GM19438 (cell line): ENCODE measurements at regions not wholly inside any gene's neighbourhood (a gene's known extent, or its start where the extent isn't known, plus 50 kb on each side); places are given as distances from the start of the nearest gene placed in this dataset.
"Not testable (repeated sequence)": the region's sequence is repeated elsewhere in the genome, so short reads cannot be mapped to it uniquely, and the experiment has no call there.

ENCODE experiments used
- ATAC-seq: cut with Tn5 transposase; IDR thresholded peaks from one replicate; pipeline ENCODE4 v1.9.1; 2021; ENCODE audit warnings: low read depth; ENCODE audit not compliant: unreplicated experiment

DNA sequence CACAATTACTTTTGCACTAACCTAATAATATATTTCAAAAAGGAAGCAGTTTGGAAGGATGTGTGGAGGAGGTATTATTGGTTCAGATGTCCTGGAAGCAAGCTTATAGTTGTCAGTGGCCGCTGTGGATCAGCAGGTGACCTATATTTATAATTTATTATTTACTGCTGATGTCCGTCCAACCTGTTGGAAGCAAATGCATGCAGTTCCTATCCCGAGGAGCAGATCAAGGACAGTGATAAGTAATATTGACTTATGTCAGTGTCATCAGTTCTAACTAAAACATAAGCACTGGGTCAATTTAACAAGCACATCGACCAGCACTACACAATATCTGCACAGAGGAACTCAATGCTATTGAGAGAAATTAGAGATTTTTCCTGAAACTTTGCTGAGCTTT lies 270.1 kb downstream of the BRINP2 start:
- no peak for ATAC-seq

DNA sequence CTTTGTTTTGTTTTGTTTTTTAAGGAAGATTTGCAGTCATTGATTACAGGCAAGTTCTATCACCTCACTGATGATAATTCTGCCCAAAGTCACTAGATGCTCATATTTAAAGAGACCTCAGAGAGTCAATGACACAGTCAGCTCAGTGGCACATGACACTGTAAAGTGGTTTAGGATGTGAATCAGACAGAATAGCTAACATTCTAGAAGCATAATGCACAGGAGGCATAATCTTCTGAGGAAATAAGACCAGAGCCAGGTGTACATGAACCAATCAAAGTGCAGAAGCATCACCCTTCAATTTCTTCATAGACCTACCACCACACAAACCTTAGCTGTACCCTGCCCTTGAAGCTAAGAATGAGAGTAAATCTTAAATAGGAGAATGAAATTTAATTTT lies 268.5 kb downstream of the BRINP2 start:
- no peak for ATAC-seq

DNA sequence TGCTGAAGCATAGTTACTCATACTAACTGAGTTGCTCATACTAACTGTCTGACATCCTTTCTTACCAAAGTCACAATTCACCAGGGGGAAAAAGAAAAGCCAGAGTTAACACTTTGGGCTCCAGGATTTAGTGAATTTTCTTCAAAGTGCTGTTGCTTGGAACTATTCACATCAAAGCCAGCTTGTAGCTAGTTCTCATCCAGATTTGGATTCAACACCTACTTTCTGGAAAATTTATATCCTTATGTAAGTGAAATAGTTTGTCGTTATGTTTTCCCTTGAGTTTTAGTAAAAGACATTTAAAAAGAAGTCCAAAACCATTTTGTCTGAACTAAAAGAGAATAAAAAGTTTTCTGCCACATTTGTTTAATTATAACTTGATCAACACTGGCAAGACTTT lies 264.6 kb downstream of the BRINP2 start:
- no peak for ATAC-seq

DNA sequence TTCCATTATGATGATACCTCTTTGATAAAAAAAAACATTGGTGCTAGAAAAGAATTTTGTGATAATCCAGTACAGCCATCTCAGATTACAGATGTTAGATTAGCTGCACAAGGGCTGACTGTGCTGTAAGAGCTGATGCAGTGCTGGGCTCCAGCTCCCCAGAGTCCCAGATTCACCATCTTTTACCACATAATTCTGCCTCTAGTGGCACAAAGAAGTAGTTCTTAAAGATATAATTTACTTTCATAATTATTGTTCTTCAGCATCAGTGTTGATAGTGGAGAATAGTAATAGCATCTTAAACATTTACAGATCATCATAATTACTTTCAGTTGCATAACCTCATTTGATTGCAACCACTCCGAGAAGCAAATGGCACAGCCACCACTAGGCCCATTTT lies 262.1 kb downstream of the BRINP2 start:
- no peak for ATAC-seq

DNA sequence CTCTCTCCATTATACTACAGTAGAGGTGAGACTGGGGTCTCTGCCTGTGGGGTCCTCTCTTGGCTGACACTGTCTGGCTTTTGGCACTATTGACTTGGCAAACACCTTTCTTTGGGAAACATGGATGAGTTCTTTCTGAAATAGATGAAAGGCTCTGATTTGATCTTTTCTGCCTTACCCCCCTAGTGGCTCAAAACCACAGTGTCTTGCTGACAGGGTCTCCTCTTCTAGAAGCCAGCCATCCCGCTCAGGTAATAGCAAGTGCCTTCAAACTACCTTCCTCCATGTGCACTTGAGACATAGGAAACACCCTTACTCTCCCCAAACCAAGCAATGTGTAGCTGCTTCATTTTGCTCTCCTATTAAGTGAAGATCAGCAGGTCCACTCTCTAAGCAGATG lies 260.4 kb downstream of the BRINP2 start:
- no peak for ATAC-seq

DNA sequence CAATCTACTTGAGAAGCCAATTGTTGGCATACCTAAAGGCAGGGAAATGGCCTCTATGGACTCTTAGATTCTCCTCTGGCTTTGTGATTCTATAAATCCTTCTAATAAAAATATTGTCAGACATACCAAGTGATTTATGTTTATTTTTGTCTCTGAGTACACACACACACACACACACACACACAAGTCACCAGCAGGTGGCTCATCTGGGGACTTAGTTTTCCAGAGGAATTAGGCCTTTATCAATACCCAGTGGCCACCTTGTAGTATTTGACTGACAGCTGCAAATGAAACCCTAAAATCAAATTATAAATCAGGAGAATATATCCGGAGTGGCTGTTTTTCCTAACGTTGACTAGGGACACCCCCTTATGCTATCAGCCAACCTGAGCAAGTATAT lies 258.5 kb downstream of the BRINP2 start:
- no peak for ATAC-seq

DNA sequence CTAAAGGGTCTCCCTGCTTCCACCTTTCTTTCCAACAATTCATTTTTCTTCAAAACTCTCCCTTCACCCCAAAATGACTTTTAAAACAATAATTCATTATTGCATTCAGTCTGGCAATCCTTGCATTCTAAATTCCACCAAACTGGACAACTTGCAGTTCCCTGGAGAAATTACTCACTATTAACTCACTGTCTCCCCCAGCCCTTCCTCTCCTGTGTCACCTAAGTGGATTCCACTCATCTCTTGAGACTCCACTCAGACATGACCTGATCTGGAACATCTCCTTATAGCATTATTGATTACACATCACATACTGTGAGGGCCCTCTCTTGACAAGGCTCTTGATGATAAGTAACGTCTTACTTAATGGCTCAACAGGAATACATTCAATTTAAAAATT lies 257.1 kb downstream of the BRINP2 start:
- no peak for ATAC-seq

DNA sequence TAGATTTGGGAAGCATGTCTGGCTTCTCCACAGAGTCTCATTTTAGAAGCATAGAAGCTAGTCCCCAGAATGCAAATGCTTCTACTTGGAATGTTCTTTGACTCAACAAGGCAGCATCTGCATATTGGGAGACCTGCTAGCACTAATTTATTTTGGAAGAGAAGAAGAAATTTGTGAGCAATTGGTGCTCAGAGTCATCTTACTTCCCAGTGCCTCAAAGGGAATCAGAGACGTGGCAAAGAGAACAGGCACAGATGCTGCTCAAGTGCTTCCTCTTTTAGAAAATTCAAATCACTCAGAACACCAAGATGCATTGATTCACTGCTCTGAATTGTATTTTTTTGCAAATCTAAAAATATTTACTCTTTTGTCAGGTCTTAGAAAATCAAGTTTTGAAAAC lies 255.7 kb downstream of the BRINP2 start:
- no peak for ATAC-seq

DNA sequence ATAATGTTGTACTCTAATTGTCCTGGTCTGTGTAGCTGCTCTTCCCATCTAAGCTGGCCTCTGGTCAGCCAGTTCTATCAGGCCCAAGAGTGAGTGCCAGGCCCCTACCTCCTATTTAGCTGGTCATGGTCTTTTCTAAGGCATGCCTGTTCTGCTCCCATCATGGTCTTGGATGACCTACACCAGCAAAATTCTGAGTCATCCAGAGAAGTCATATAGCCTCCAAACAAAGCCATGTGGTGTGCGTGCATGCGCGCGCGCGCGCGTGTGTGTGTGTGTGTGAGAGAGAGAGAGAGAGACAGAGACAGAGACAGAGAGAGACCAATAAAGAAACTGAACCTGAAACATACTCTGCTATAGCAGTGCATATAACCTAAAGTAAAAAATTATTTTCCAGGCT lies 254.4 kb downstream of the BRINP2 start:
- ATAC-seq = no peak

DNA sequence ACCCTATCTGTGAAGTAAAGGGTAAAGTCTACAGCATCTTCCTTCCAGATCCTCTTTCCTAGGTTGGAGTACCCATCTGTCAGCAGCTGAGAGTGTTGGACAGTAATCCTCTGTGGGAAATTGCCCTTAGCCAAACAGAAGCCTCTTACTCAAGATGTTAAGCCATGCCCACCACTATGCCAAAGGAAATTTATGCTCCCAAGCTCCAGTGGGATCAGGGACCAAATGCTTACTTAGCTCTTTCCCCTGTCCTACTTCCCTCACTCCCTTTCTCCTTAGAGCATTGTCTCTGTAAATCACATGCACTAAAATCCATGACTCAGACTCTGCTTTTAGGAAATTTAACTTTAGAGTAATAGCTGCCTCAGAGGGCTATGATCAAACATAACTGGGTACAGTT lies 254.0 kb downstream of the BRINP2 start:
- ATAC-seq = no peak

DNA sequence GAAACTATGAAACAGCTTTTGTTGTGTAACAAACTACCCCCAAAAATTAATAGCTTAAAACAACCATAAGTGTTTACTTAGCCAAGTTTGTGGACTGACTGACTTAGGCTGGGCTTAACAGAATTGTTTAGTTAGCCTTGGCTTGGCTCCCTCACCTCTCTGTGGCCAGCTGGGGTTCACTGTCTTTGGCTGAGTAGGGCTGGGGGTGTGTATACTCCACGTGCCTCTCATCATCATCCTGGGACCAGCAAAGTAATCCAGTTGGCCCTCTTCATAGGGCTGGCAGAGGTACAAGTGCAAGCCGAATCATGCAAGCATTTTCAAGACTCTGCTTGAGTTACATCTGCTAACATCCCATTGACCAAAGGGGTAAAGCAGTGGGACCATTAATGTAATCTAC lies 252.3 kb downstream of the BRINP2 start:
- no peak for ATAC-seq

DNA sequence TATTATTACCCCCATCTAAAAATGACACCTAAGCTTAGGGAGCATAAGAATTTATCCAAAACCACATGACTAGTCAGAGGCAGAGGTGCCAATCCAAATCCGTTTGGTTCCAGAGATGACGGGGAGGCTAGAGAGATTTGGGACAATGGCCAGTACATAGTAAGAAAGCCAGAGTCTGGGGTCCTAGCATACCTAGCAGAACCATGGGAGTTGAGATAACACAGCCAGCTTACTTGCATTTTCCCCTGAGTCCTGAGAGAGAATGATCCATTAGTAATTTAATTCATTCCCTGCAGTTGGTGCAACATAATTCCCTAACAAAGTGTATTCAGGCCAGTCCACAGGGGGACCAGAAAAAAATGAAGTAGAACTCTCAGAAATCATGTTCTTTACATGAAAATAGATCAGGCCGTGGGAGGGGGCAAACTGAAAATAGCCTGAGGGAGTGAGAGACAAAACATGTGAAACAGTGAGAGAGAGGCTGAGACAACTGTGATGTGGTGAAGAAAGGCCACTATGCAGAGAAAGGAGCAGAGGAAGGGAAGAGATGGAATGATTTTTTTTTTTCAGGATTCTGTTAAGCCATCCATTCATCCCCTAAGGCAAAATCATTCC lies 243.3 kb downstream of the BRINP2 start:
- ATAC-seq = no peak

DNA sequence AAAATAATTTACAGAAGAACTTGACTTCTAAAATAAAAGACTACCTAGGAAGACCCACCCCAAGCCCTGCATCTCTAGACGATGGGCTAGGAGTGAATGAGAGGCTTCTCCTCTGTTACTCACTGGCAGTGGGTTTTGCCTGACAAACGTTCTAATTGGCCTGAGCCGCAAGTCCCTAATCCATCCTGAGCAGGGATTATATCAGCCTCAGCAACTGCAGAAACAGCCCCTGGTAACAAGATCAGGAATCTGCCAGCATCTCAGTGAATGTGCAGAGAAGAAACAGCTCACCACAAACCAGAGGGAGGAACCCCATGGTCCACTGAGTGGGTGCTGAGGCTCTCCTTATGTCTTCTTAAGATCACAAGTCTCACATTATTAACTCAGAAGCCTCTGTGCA lies 240.6 kb downstream of the BRINP2 start:
- no peak for ATAC-seq

DNA sequence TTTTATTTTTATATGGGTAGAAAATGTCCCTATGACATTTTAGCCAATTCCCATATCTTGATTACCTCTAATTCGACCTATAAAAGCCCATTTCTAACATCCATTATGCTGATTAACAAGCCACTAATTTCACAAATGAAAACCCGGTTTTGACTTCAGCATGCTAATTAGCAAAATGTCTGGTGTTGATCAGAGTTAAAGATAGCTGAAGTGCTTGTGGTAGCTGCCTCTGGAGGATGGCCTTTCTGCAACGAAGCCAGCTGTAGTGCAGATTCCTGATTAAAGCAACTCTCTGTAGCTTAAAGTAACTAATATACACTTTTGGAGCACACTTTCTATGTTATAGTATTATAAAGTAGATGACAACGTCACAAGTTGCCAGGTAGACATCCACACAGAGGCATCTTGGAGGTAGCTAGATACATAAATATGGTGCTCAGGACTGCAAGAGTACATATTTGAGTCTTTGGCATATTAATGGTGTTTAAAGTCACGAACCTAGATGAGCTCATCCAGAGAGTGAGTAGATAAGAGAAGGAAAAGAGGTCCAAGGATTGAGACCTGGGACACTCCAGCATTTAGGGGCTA lies 239.5 kb downstream of the BRINP2 start:
- ATAC-seq = no peak

DNA sequence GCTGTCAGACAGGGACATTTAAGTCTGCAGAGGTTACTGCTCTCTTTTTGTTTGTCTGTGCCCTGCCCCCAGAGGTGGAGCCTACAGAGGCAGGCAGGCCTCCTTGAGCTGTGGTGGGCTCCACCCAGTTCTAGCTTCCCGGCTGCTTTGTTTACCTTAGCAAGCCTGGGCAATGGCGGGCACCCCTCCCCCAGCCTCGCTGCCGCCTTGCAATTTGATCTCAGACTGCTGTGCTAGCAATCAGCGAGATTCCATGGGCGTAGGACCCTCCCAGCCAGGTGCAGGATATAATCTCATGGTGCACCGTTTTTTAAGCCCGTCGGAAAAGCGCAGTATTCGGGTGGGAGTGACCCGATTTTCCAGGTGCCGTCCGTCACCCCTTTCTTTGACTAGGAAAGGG lies 235.6 kb downstream of the BRINP2 start:
- ATAC-seq = not testable (repeated sequence)

DNA sequence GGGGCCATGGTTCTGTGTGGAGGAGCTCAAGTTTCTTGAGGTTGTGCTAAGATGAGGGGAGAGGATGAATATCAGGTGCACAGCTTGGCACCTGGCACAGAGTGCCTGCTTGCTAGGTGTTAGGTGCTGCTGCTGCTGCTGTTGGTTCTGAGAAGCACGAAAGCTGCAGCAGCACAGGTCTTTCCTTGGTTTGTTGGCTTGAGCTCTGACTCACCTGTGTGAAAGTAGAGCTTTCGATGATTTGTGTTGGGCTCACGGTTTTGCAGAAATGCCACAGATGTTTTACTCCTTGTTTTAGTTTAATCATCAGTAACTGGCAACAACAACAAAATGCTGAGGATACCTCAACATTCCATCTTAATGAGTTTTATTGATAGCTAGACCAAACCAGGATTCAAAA lies 221.6 kb downstream of the BRINP2 start:
- no peak for ATAC-seq

DNA sequence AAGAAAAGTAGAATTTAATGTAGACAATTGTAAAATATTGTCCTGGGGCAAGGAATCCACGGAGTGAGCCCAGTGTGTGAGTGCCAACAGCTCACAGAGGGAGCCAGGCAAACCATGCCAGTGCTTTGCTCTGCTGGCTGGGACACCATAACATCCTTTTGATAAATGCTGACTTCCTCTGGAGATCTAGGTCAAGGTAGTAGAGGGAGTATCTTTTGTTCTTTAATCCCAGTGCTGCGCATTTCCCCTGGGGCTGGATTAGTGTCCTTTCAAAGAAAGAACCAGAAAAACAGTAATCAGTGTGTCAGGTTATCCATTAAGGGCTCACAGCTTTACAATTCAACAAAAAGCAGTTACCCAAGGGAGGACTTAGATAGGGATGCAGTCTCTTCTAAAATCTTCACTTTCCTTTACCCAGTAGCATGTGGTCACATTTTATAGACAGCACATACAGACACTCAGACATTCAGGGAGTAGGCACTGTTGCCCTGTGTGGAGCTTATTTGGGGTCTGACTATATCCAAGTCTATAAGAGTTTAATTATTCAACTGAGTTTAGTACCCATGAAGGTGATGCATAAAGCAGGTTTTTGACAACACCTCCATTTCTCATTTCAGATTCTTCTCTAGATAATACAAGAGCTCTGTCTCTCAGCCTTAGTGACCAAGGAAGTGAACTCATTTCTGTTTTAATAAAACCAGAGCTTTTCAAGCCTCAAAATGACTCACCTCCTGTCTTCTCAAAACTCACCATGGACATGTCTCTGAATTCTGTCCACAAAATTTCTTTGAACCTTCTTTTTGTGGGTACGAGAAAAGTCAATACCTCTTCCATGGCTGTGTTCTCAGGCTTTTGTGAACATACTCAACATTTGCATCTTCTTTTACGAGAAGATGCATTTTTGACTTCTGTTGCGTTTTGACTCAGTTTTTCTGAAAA lies 215.3 kb downstream of the BRINP2 start:
- no peak for ATAC-seq

DNA sequence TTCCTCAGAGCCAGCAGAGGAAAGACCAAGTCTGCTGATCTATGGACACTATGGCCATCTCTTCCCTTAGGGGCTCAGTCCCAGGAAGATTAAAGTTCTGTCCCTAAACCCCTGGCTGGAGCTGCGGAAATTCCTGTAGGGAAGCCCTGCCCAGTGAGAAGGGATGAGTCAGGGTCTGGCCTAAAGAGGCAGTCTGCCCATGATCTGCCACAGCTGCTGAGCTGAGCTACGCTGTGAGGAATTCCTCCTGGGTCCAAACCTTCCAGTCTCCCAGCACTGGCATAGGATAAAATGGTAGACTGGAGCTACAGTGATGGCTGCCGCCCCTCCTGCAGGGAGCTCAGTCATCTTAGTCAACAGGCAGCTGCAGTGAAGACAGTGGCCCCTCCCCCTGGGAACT lies 213.7 kb downstream of the BRINP2 start:
- no peak for ATAC-seq

DNA sequence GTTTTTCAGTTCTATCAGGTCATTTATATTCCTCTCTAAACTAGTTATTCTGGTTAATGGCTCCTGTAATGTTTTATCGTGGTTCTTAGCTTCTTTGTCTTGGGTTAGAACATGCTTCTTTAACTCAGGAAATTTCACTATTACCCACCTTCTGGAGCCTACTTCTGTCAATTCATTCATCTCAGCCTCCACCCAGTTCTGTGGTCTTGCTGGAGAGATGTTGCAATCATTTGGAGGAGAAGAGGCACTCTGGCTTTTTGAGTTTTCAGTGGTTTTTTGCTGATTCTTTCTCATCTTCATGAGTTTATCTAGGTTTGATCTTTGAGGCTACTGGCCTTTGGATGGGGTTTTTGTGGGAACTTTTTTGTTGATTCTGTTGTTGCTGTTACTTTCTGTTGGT lies 213.0 kb downstream of the BRINP2 start:
- ATAC-seq = no peak

DNA sequence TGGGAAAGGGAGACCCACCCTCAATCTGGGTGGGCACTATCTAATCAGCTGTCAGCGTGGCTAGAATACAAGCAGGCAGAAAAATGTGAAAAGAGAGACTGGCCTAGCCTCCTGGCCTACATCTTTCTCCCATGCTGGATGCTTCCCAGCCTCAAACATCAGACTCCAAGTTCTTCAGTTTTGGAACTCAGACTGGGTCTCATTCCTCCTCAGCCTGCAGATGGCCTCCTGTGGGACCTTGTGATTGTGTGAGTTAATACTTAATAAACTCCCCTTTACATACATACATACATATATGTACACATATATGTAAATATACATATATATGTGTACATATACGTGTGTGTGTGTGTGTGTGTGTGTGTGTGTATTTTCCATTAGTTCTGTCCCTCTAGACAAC lies 207.1 kb downstream of the BRINP2 start:
- no peak for ATAC-seq

DNA sequence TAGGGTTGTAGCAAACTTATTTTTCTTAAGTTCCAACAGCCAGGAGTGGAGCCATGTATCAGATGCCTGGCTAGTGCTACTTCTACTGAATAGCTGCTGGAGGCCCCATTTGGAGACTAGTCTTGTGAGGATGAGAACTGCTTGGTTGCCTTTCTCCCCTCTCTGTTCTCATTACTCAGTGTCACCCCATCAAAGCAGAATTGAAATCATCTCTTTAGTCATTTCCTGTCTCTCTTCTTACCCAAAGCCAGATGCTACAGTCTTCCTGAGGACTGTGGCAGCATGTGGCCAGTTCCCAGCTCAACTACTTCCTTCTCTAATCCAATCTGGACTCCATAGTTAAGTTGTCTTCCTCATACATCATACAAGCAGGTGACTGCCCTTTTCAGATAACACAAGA lies 197.5 kb downstream of the BRINP2 start:
- no peak for ATAC-seq

DNA sequence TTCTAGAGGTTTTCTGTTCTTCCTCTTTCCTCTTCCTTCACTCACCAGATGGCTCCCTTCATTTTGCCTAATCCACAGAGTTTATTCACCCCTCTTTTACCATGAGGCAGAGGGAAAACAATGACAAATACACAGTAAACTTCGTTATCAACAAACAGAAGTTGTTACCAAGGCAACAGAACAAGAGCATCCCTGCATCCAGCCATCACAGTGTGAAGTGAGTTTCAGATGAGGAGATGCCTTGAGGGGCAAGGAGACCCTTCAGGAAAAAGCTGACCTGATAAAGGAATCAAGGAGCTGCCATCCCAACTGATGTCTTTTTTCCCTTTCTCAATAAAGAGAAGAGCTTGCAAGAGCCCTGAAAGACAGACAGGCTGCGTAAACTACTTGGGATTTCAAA lies 195.3 kb downstream of the BRINP2 start:
- no peak for ATAC-seq
